ENCODE measurements at regions not wholly inside any gene's neighbourhood (a gene's known extent, or its start where the extent isn't known, plus 50 kb on each side); places are given as distances from the start of the nearest gene placed in this dataset.

DNA sequence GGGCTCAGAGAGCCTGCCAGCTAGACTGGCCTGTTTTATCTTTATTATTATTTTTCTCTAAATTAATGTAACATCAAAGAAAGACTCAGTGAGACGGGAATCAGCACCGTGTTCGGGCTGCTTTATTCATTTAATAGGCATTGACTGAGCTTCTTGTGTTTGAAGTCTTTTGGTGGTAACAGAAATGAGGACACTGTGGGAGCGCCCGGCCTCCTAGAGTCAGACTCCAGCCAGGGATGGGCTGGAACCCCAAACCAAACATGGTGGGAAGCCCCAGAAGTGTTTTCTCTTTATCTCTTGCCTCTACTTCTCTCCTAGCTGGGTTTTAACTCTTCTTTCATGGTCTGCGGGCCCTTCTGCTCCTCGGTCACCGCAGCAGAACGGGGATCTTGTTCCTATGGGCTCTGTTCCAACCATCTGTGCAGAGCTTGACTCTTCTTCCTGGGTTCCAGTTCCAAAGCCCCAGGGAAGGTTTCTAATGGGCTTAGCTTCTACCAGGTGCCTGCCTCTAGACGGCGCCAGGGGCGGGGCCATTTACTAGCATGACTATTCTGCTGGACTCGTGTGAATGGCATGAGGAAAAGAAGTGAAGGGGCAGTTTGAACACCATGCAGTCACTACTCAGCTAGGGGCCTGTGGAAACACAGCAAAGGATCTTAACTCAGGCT lies 123.8 kb downstream of the FGF18 start:
- TF ChIP-seq, protein P1, sequence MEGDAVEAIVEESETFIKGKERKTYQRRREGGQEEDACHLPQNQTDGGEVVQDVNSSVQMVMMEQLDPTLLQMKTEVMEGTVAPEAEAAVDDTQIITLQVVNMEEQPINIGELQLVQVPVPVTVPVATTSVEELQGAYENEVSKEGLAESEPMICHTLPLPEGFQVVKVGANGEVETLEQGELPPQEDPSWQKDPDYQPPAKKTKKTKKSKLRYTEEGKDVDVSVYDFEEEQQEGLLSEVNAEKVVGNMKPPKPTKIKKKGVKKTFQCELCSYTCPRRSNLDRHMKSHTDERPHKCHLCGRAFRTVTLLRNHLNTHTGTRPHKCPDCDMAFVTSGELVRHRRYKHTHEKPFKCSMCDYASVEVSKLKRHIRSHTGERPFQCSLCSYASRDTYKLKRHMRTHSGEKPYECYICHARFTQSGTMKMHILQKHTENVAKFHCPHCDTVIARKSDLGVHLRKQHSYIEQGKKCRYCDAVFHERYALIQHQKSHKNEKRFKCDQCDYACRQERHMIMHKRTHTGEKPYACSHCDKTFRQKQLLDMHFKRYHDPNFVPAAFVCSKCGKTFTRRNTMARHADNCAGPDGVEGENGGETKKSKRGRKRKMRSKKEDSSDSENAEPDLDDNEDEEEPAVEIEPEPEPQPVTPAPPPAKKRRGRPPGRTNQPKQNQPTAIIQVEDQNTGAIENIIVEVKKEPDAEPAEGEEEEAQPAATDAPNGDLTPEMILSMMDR (IDR thresholded peaks at IDR 0.05; ENCODE audit: low read depth, low read length), result no peak
- TF ChIP-seq EZH2phosphoT487 (IDR thresholded peaks at IDR 0.05; ENCODE audit: low read depth), result no peak
